ENCODE measurements at regions not wholly inside any gene's neighbourhood (a gene's known extent, or its start where the extent isn't known, plus 50 kb on each side); places are given as distances from the start of the nearest gene placed in this dataset.

- TF ChIP-seq ELF1 (tag; IDR thresholded peaks at IDR 0.05) (no peak), RAD21 (CRISPR knock-in tag; conservative IDR thresholded peaks at IDR 0.05 in 1 of 2, IDR thresholded peaks at IDR 0.05 in 1 of 2) (no peak), ZNF384 (IDR thresholded peaks at IDR 0.05; ENCODE audit: low read depth, low read length) (no peak), ZNF766 (CRISPR knock-in tag; conservative IDR thresholded peaks at IDR 0.05) (no peak), KLF16 (IDR thresholded peaks at IDR 0.05) (no peak), CEBPZ (IDR thresholded peaks at IDR 0.05; ENCODE audit: borderline replicate concordance, low read depth, low read length) (no peak), CTCF (IDR thresholded peaks at IDR 0.05 in 2 of 3, conservative IDR thresholded peaks at IDR 0.05 in 1 of 3; ENCODE audit: insufficient read depth in 2 of 3, low read depth in 1 of 3, low read length in 3 of 3) (no peak), TCF15 (CRISPR knock-in tag; IDR thresholded peaks at IDR 0.05) (no peak), POLR2A (conservative IDR thresholded peaks at IDR 0.05) (no peak), MAZ (CRISPR knock-in tag; conservative IDR thresholded peaks at IDR 0.05 in 1 of 2, IDR thresholded peaks at IDR 0.05 in 1 of 2) (no peak), ID3 (CRISPR knock-in tag; IDR thresholded peaks at IDR 0.05) (no peak), ID3 (tag; IDR thresholded peaks at IDR 0.05) (no peak), E2F1 (CRISPR knock-in tag; IDR thresholded peaks at IDR 0.05) (no peak), FOXA1 (IDR thresholded peaks at IDR 0.05; ENCODE audit: borderline replicate concordance) (no peak), HDAC2 (IDR thresholded peaks at IDR 0.05) (no peak)
These were observed 556.3 kb upstream of the TBX3 start for GRCh38 chr12:115240251-115240650.

All from K562 (cell line).